ENCODE measurements at regions not wholly inside any gene's neighbourhood (a gene's known extent, or its start where the extent isn't known, plus 50 kb on each side); places are given as distances from the start of the nearest gene placed in this dataset.

DNA sequence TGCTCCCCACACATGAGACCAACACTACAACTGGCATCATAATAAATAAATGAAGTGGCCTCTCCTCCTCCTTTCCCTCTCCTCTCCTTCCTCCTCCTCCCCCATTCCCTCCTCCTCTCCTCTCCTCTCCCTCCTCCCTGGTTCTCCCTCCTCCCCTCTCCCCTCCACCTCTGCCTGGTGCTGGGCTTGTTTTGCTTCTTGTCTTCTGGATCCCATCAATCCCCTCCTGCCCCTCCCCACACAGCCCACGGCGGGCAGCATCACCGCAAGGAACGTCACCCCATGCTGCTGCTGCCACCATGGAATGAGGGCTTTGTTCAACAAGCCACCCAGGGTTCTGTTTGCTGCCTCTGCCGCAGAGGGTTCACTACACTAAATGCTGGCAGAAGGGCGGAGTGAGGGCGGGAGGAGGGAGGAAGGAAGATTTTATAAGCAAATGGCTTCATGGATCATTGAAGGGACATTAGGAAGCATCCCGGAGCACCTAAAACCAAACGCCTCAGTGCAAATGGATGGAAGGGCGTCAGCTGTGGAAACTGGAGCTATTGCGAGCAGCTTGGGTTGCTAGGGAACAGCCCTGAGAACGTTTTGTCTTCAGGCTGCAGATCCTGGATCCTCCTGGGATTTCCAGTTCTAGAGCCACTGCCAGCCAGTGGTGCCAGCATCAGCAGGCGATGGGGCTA is 379.7 kb upstream of the ZMIZ1 start:
- DNase-seq (ENCODE audit: low read depth, low spot score), result no peak
- ChIA-PET CTCF (interaction anchor here (1.0 kb wide), 1 partner anchor 506 kb away, joined by 4 read pairs; no protein-coding TSS in a partner anchor), POLR2A (interaction anchor here (0.6 kb wide), 1 partner anchor 554 kb away, joined by 4 read pairs; no protein-coding TSS in a partner anchor)
- TF ChIP-seq, protein P1, sequence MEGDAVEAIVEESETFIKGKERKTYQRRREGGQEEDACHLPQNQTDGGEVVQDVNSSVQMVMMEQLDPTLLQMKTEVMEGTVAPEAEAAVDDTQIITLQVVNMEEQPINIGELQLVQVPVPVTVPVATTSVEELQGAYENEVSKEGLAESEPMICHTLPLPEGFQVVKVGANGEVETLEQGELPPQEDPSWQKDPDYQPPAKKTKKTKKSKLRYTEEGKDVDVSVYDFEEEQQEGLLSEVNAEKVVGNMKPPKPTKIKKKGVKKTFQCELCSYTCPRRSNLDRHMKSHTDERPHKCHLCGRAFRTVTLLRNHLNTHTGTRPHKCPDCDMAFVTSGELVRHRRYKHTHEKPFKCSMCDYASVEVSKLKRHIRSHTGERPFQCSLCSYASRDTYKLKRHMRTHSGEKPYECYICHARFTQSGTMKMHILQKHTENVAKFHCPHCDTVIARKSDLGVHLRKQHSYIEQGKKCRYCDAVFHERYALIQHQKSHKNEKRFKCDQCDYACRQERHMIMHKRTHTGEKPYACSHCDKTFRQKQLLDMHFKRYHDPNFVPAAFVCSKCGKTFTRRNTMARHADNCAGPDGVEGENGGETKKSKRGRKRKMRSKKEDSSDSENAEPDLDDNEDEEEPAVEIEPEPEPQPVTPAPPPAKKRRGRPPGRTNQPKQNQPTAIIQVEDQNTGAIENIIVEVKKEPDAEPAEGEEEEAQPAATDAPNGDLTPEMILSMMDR (IDR thresholded peaks at IDR 0.05; ENCODE audit: low read depth, low read length), result no peak
- Histone ChIP-seq H3K4me3 (ENCODE audit: low read depth, low read length) (no peak overlapping the region), H3K27ac (ENCODE audit: low read depth, low read length) (no peak overlapping the region), H3K27me3 (ENCODE audit: control insufficient read depth, insufficient read depth, low read length) (peaks cover 14% of the 10 kb centered on the region), H3K9me3 (ENCODE audit: control insufficient read depth, insufficient read depth, low read length) (no peaks in the 10 kb centered on the region; the same call in 1 of the 2 replicates)

DNA sequence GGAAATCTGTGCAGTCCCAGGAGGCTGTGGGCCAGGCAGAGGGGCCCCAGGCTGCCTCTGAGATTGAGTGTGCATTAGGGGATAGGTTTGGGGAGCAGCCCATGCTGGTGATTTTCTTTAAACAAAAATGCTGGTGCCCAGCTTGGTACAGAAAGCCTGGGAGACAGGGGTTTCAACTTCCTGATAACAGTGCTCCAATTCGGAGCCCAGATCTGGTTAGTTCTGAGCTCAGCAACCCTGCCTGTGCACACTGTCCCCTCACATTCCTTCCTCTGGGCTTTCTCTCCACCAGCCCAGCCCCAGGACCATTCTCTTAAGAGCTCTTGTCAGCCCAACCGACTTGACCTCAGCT is 379.2 kb upstream of the ZMIZ1 start:
- Histone ChIP-seq H3K27ac (ENCODE audit: low read depth, low read length) (no peak overlapping the region), H3K27me3 (ENCODE audit: control insufficient read depth, insufficient read depth, low read length) (peaks cover 14% of the 10 kb centered on the region), H3K4me3 (ENCODE audit: low read depth, low read length) (no peak overlapping the region), H3K9me3 (ENCODE audit: control insufficient read depth, insufficient read depth, low read length) (no peaks in the 10 kb centered on the region; the same call in 1 of the 2 replicates)
- ChIA-PET POLR2A (no interaction called here), CTCF (interaction anchor here (1.0 kb wide), 1 partner anchor 506 kb away, joined by 4 read pairs; no protein-coding TSS in a partner anchor)
- DNase-seq (ENCODE audit: low read depth, low spot score), result no peak
- TF ChIP-seq, protein P1 (IDR thresholded peaks at IDR 0.05; ENCODE audit: low read depth, low read length), result no peak

DNA sequence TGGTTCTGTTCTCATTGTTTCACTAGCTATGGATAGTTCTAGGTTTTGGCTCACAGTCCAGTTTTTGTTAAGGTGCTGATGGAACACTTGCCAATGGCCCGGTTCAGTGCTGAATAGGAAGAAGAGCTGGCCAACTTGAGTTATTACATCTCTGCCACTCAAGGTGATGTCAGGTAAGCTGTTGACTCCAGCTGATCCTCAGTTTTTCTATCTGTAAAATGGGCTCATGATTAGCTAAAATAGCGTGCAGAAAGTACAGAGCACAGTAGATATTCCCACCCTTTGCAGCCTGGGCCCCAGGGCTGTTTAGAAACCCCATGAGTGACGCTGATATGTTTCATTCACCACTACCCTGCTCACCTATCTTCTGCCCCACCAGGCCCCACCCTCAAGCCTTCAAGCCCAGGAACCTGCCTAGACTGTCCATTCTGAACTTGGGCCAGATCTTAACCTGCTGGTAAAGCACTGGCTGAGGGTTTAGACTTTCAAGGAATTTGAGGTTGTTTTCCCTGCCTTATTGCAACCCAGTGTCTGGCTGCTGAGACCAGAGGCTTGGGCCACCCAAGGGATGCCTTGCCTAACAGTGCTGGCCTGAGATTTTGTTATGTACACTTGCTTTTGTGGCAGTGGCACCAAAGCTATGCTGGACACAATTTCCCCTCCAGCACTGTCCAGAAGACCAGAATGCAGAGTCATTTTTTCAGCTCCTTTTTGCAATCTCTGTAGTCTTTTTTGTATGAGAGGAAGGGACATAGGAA is 378.2 kb upstream of the ZMIZ1 start:
- ChIA-PET POLR2A (interaction anchor here (0.6 kb wide), 1 partner anchor 290 kb away, joined by 3 read pairs; no protein-coding TSS in a partner anchor), CTCF (interaction anchor here (1.0 kb wide), 1 partner anchor 505 kb away, joined by 4 read pairs; no protein-coding TSS in a partner anchor)
- TF ChIP-seq, protein P1 (IDR thresholded peaks at IDR 0.05; ENCODE audit: low read depth, low read length), result no peak
- Histone ChIP-seq H3K9me3 (ENCODE audit: control insufficient read depth, insufficient read depth, low read length) (no peaks in the 10 kb centered on the region; the same call in 1 of the 2 replicates), H3K27me3 (ENCODE audit: control insufficient read depth, insufficient read depth, low read length) (peaks cover 7% of the 10 kb centered on the region), H3K27ac (ENCODE audit: low read depth, low read length) (no peak overlapping the region), H3K4me3 (ENCODE audit: low read depth, low read length) (no peak overlapping the region)
- no peak for DNase-seq (ENCODE audit: low read depth, low spot score)

DNA sequence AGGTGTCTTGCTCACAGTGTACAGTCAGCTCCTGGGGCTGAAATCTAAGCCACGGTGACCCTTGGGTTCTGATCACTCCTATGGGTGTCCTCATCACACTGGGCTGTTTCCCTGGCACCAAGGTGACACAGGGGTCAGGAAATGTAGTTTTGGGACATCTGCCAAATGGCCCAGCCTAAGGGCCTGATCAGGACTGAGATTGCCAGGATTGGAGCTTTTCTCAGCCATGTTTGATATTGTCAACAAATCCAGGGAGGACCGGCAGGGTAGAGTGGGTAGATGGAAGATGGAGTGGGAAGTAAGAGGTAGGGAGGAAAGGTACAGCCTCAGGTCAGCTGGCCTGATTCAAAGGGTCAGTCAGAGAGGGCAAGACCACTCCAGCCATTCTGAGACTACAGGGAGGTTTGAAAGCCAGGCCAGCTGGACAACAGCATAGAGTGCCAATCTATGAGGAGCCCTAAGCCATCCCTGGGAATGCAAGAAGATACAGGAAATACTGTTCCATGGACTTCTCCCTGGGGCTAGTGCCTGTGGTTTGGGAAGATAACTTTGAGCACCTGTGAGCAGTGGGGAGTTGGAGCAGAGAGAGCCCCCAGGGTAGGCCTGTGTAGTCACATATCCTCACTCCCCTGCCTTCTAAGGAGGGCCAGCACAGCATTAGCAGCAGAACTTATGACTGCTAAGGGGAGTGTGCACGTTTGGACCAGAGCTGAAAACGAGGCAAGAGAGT is 377.3 kb upstream of the ZMIZ1 start:
- Histone ChIP-seq H3K9me3 (ENCODE audit: control insufficient read depth, insufficient read depth, low read length) (no peaks in the 10 kb centered on the region; the same call in 1 of the 2 replicates), H3K27ac (ENCODE audit: low read depth, low read length) (no peak overlapping the region), H3K4me3 (ENCODE audit: low read depth, low read length) (no peak overlapping the region), H3K27me3 (ENCODE audit: control insufficient read depth, insufficient read depth, low read length) (peaks cover 10% of the 10 kb centered on the region)
- ChIA-PET CTCF (interaction anchor here (0.5 kb wide), 1 partner anchor 14 kb away, joined by 3 read pairs; no protein-coding TSS in a partner anchor), POLR2A (no interaction called here)
- DNase-seq (ENCODE audit: low read depth, low spot score), result no peak
- TF ChIP-seq, protein P1 (IDR thresholded peaks at IDR 0.05; ENCODE audit: low read depth, low read length), result no peak
